ENCODE measurements at regions not wholly inside any gene's neighbourhood (a gene's known extent, or its start where the extent isn't known, plus 50 kb on each side); places are given as distances from the start of the nearest gene placed in this dataset.
"Not testable (repeated sequence)": the region's sequence is repeated elsewhere in the genome, so short reads cannot be mapped to it uniquely, and the experiment has no call there.

DNA sequence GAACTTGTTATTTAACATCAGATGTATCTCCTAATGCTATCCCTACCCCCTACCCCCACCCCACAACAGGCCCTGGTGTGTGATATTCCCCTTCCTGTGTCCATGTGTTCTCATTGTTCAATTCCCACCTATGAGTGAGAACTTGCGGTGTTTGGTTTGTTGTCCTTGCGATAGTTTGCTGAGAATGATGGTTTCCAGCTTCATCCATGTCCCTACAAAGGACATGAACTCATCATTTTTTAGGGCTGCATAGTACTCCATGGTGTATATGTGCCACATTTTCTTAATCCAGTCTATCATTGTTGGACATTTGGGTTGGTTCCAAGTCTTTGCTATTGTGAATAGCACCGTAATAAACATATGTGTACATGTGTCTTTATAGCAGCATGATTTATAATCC, 1379.2 kb downstream of the FSCB start:
- TF ChIP-seq POLR2AphosphoS5 (IDR thresholded peaks at IDR 0.05; ENCODE audit: low read depth); JUNB (IDR thresholded peaks at IDR 0.05; ENCODE audit: unreplicated experiment); EZH2phosphoT487 (IDR thresholded peaks at IDR 0.05; ENCODE audit: unreplicated experiment); CTCF (conservative IDR thresholded peaks at IDR 0.05; ENCODE audit: low read depth in 2 of 2); CREB1 (CRISPR knock-in tag; IDR thresholded peaks at IDR 0.05; ENCODE audit: low read depth); EZH2 (IDR thresholded peaks at IDR 0.05; ENCODE audit: low read depth, unreplicated experiment): not testable (repeated sequence)
- TF ChIP-seq, protein P1, sequence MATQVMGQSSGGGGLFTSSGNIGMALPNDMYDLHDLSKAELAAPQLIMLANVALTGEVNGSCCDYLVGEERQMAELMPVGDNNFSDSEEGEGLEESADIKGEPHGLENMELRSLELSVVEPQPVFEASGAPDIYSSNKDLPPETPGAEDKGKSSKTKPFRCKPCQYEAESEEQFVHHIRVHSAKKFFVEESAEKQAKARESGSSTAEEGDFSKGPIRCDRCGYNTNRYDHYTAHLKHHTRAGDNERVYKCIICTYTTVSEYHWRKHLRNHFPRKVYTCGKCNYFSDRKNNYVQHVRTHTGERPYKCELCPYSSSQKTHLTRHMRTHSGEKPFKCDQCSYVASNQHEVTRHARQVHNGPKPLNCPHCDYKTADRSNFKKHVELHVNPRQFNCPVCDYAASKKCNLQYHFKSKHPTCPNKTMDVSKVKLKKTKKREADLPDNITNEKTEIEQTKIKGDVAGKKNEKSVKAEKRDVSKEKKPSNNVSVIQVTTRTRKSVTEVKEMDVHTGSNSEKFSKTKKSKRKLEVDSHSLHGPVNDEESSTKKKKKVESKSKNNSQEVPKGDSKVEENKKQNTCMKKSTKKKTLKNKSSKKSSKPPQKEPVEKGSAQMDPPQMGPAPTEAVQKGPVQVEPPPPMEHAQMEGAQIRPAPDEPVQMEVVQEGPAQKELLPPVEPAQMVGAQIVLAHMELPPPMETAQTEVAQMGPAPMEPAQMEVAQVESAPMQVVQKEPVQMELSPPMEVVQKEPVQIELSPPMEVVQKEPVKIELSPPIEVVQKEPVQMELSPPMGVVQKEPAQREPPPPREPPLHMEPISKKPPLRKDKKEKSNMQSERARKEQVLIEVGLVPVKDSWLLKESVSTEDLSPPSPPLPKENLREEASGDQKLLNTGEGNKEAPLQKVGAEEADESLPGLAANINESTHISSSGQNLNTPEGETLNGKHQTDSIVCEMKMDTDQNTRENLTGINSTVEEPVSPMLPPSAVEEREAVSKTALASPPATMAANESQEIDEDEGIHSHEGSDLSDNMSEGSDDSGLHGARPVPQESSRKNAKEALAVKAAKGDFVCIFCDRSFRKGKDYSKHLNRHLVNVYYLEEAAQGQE (IDR thresholded peaks at IDR 0.05; ENCODE audit: unreplicated experiment) = not testable (repeated sequence)

Measured in GM23338 (cell line).